ENCODE measurements at regions not wholly inside any gene's neighbourhood (a gene's known extent, or its start where the extent isn't known, plus 50 kb on each side); places are given as distances from the start of the nearest gene placed in this dataset.

DNA sequence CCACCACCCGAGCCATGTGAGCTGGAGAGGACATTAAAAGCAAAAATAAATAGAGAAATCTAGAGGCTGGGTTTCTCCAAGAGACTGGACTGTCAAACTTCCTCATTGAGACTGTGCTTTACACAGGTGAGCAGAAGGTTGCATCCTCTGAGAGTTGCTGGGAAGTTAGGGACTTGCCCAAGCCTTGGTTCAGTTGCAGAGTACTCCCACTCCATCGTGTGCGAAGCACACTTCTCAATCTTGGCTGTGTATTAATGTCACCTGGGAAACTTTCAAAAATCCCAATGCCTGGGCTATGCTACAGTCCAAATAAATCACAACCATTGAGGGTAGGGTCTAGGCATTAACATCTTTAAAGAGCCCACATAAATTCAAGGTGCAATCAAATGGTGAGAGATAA lies 89.2 kb downstream of the ZNF330 start:
- TF ChIP-seq SUZ12 (IDR thresholded peaks at IDR 0.05; ENCODE audit: extremely low read depth, insufficient read depth, insufficient read length) (no peak), ZNF274 (IDR thresholded peaks at IDR 0.05; ENCODE audit: low read depth, low read length) (no peak)

All from NT2/D1 (cell line).